IMR-90 (cell line): ENCODE measurements at regions not wholly inside any gene's neighbourhood (a gene's known extent, or its start where the extent isn't known, plus 50 kb on each side); places are given as distances from the start of the nearest gene placed in this dataset.

Experiments
- BHLHE40 ChIP-seq: fragments of 150-350 bp; IDR thresholded peaks from 2 replicates; pipeline ENCODE4 v1.6.1; 2016; ENCODE audit warnings: mild to moderate bottlenecking, low read depth, low read length
- CEBPB ChIP-seq: IDR thresholded peaks from 2 replicates; pipeline ENCODE4 v1.6.1; 2012; ENCODE audit warnings: low read depth, low read length, improper control_type of control experiment
- ELK1 ChIP-seq: fragments of 150-350 bp; IDR thresholded peaks from 2 replicates; pipeline ENCODE4 v1.6.1; 2016; ENCODE audit warnings: low read depth, mild to moderate bottlenecking, low read length, moderate library complexity, borderline replicate concordance
- RAD21 ChIP-seq: IDR thresholded peaks from 2 replicates; pipeline ENCODE4 v1.6.1; 2012; ENCODE audit warnings: low read length, improper control_type of control experiment
- RFX5 ChIP-seq: IDR thresholded peaks from 2 replicates; pipeline ENCODE4 v1.8.0; 2012; ENCODE audit warnings: low read depth, mild to moderate bottlenecking, low read length, moderate library complexity
- TF ChIP-seq, protein P1 (sequence below): conservative IDR thresholded peaks from 2 replicates; pipeline ENCODE4 v1.5.1; 2012; ENCODE audit warnings: mild to moderate bottlenecking, low read depth, low read length, improper control_type of control experiment

DNA sequence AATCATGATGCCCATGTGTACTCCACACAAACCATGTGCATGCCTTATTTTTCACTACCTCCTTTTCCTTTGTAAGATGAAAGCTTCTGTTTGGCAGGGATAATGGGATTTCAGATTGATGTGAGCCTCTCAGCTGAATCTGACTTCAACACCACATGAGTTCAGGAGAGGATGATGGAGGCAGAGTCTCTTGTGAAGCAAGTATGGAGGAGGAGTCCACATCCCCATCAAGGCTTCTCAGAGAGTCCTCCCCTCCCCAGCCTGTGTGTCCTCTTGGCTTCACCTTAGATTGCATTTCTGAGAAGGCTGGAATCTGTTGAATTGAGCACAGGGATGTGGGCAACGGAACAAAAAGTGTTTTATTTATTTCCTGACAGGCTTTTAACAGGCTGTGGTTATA is 370.4 kb downstream of the FAT3 start:
- TF ChIP-seq, protein P1, sequence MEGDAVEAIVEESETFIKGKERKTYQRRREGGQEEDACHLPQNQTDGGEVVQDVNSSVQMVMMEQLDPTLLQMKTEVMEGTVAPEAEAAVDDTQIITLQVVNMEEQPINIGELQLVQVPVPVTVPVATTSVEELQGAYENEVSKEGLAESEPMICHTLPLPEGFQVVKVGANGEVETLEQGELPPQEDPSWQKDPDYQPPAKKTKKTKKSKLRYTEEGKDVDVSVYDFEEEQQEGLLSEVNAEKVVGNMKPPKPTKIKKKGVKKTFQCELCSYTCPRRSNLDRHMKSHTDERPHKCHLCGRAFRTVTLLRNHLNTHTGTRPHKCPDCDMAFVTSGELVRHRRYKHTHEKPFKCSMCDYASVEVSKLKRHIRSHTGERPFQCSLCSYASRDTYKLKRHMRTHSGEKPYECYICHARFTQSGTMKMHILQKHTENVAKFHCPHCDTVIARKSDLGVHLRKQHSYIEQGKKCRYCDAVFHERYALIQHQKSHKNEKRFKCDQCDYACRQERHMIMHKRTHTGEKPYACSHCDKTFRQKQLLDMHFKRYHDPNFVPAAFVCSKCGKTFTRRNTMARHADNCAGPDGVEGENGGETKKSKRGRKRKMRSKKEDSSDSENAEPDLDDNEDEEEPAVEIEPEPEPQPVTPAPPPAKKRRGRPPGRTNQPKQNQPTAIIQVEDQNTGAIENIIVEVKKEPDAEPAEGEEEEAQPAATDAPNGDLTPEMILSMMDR = no peak
- TF ChIP-seq CEBPB = no peak
- TF ChIP-seq BHLHE40 = no peak
- TF ChIP-seq ELK1 = no peak
- no peak for TF ChIP-seq RAD21
- TF ChIP-seq RFX5 = no peak
